Muscle layer of duodenum (tissue), 2 donors: ENCODE measurements at regions not wholly inside any gene's neighbourhood (a gene's known extent, or its start where the extent isn't known, plus 50 kb on each side); places are given as distances from the start of the nearest gene placed in this dataset.

Experiments
- H3K27ac ChIP-seq: one replicate; pipeline ENCODE4 v1.7.0; 2013; ENCODE audit warnings: mild to moderate bottlenecking, low read length
- H3K27me3 ChIP-seq: one replicate; pipeline ENCODE4 v1.7.0; 2013; ENCODE audit warnings: low read depth, mild to moderate bottlenecking, control low read depth, low read length
- H3K36me3 ChIP-seq, 2 donors: one replicate each; pipeline ENCODE4 v1.7.0; 2013; ENCODE audit warnings: low read length in 2 of 2, control low read depth in 1 of 2, mild to moderate bottlenecking in 1 of 2; ENCODE audit not compliant: insufficient read depth in 2 of 2, control insufficient read depth in 1 of 2
- H3K4me1 ChIP-seq, 2 donors: one replicate each; pipeline ENCODE4 v1.7.0; 2013; ENCODE audit warnings: low read length in 2 of 2, mild to moderate bottlenecking in 2 of 2, control low read depth in 1 of 2, moderate library complexity in 1 of 2; ENCODE audit not compliant: insufficient read depth in 2 of 2, control insufficient read depth in 1 of 2
- H3K4me3 ChIP-seq, 2 donors: one replicate each; pipeline ENCODE4 v1.7.0; 2013; ENCODE audit warnings: low read length in 2 of 2, low read depth in 1 of 2, mild to moderate bottlenecking in 1 of 2
- H3K9me3 ChIP-seq, 2 donors: one replicate each; pipeline ENCODE4 v1.7.0; 2013; ENCODE audit warnings: low read length in 2 of 2, control low read depth in 1 of 2, mild to moderate bottlenecking in 1 of 2; ENCODE audit not compliant: control insufficient read depth in 1 of 2
- donor health status: healthy.

DNA sequence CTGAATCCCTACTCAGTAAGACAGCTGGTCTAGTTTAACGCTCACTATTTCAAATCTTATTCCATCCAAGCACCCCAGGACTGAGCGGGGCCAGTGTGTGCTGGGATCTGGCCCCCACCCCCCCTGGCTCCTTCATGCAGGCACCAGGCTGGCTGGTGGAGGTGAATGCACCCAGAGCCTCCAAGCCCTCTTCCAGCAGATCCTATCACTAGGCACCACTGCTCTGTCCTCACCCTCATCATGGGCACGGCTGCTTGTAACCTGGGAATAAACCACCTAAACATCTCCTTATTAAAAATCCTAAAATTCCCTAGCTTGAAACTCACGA is 194.3 kb downstream of the ARL4C start:
- no peaks in the 10 kb centered on the region for H3K9me3 ChIP-seq
- H3K4me1 ChIP-seq: no peaks in the 10 kb centered on the region
- no peak overlapping the region for H3K27ac ChIP-seq
- no peaks in the 10 kb centered on the region for H3K27me3 ChIP-seq
- no peaks in the 10 kb centered on the region for H3K36me3 ChIP-seq
- H3K4me3 ChIP-seq: no peak overlapping the region

DNA sequence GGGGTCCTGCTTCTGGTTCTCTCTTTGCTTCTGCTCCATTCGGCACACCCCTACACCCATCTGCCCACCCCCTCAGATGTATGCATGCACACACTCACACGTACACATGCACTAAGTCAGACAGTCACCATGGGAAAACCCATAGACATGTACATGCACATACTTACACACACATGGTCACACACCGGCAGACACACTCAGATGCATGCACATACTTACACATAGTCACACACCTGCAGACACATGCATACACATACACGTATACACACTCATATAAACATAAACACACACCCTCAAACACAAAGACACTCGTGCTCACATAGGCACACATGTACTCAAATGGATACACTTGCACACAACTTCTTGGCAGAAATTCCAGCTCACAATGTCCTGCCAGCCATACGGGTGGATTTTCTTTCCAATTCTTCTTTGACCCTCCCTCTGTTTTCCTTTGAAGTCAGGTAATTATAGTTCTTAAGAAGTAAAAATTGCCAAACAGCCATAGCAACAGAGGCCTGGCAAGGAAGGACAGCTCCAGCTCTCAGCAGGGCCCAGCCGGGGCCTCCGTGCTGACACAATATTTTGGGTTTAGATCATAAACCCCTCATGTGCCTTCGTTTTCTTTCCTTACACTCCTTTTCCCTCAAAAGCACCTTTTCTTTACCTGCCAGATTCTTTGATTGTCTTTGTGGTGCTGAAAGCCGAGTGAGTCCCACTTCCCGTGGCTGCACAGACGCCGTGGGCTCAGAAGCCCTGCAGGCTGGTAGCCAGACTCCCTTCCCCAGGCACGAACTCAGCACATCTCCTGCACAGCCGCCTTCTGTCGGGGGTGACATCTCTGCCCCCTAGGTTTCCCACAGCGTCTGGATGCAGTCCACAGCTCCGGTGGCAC is 195.7 kb downstream of the ARL4C start:
- H3K9me3 ChIP-seq: no peaks in the 10 kb centered on the region
- no peak overlapping the region for H3K27ac ChIP-seq
- H3K27me3 ChIP-seq: no peaks in the 10 kb centered on the region
- no peaks in the 10 kb centered on the region for H3K36me3 ChIP-seq
- no peaks in the 10 kb centered on the region for H3K4me1 ChIP-seq
- no peak overlapping the region for H3K4me3 ChIP-seq

- Histone ChIP-seq H3K4me1 (no peaks in the 10 kb centered on the region), H3K27me3 (no peaks in the 10 kb centered on the region), H3K27ac (no peak overlapping the region), H3K4me3 (no peak overlapping the region), H3K9me3 (no peaks in the 10 kb centered on the region), H3K36me3 (no peaks in the 10 kb centered on the region)
Measured at GRCh38 chr2:234300391-234300925, 196.4 kb downstream of the ARL4C start.

- H3K36me3 ChIP-seq: no peaks in the 10 kb centered on the region
- no peaks in the 10 kb centered on the region for H3K4me1 ChIP-seq
- no peak overlapping the region for H3K27ac ChIP-seq
- H3K4me3 ChIP-seq: no peak overlapping the region
- H3K27me3 ChIP-seq: no peaks in the 10 kb centered on the region
- H3K9me3 ChIP-seq: no peaks in the 10 kb centered on the region
Measured at GRCh38 chr2:234298918-234299317, 198.0 kb downstream of the ARL4C start.

DNA sequence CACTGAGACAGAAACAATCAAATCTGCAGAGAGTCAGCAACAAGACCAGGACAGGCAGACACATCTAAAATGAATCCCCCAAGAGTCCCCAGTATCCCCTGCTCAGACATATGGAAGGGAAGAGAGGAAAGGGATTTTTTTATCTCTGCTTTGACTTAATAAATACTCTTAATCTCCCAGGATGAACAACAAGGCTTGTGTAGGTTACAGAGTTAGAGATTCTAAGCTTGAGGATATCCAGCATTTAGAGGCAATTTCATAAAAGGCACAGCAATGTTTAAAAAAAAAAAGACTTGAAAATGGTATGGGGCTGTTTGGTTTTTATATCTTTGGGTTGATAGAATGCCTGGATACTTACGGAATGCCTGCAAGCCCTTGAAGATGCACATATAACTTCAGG is 199.9 kb downstream of the ARL4C start:
- Histone ChIP-seq H3K4me3 (no peak overlapping the region), H3K27me3 (no peaks in the 10 kb centered on the region), H3K27ac (no peak overlapping the region), H3K36me3 (no peaks in the 10 kb centered on the region), H3K4me1 (peaks cover 0 to 5% of the 10 kb centered on the region in 2 donors), H3K9me3 (no peaks in the 10 kb centered on the region)

DNA sequence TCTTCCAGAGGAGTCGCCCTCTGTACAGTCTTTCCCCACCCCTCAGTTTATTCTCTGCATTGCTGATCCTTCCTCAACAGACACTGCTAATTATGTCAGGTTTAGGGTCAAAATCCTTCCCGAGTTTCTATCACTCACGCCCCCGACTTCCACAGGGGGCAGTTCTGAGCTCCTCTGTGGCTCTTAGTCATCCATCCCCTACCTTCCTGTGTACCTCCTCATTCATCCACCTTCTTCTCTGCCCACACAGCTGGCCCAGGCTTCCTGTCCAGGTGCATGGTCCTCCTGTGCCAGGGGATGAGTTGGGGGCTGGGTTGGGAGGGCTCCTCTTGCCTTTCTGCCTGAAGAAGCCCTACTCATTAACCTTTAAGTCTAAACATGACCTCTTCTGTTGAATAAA is 202.9 kb downstream of the ARL4C start:
- Histone ChIP-seq H3K9me3 (no peaks in the 10 kb centered on the region), H3K27me3 (no peaks in the 10 kb centered on the region), H3K4me1 (peaks cover 0 to 10% of the 10 kb centered on the region in 2 donors), H3K36me3 (no peaks in the 10 kb centered on the region), H3K4me3 (no peak overlapping the region), H3K27ac (no peak overlapping the region)

DNA sequence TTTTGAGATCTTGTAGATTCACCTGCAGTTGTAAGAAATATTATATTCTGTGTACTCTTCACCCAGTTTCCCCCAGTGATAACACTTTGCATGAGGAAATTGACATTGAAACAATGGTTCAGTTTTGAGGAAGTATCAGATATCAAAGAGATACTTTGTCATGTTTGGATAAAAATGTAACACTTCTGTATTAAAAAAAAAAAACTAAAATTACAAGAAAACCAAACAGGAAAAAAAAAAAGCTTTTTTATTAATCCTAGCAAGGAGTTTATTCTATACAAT is 204.0 kb downstream of the ARL4C start:
- Histone ChIP-seq H3K4me1 (peaks cover 0 to 10% of the 10 kb centered on the region in 2 donors), H3K27ac (no peak overlapping the region), H3K36me3 (no peaks in the 10 kb centered on the region), H3K4me3 (no peak overlapping the region), H3K27me3 (no peaks in the 10 kb centered on the region), H3K9me3 (no peaks in the 10 kb centered on the region)

DNA sequence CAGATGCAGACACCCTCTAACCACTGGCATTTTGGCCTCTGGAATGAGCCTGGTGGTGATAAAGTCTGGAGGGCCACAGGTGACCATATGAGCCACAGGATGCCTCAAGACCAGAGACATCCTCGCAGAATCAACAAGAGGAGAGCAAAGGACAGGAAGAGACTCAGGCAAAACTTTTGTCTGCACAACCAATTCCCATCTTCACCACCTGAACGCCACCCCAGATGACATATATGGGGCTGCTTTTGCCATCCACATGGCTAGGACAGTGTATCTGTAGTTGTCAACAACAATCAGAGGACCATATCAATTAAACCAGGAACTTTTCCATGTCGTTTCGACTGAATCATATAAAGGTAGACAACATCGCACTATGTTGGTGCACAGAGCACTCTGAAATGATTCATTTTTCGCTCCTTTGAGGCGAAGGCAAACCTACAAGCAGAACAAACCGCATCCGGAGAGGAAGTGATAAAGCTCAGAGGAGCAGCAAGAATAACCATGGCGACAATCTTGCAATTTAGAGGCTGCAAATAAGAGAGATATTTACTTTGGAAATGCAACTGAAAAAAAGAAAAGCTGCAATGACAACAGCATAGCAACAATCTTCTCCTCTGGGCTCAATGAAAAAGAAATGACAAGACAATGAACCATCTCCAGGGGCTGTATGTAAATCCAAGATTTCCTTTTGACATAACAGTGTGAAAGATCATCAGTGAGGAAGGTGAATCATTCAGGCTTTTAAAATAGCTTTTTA is 204.5 kb downstream of the ARL4C start:
- H3K36me3 ChIP-seq: no peaks in the 10 kb centered on the region
- H3K27me3 ChIP-seq: no peaks in the 10 kb centered on the region
- H3K4me3 ChIP-seq: peak overlapping the region in 1 of 2 donors; percentile 12
- no peak overlapping the region for H3K27ac ChIP-seq
- H3K9me3 ChIP-seq: no peaks in the 10 kb centered on the region
- H3K4me1 ChIP-seq: peaks cover 0 to 10% of the 10 kb centered on the region in 2 donors

DNA sequence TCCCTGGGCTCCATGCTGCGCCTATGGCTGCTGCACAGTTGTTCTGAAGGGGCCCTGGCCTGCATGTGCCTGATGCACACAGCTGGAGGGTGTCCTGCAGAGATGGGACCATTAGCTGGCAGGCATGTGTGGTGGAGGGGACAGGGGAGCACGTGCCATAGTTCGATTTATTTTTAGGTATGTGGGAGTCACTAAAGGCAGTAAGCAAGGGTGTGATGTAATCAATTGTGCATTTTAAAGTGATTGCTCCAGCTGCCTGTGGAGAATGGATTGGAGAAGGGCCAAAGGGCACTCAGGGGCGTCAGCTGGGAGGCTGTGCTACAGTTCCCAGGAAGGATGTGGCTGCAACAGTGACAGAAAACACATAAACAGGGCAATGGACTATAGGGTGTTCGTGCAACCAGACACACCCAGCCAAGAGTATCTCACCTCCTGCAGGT is 205.1 kb downstream of the ARL4C start:
- no peaks in the 10 kb centered on the region for H3K36me3 ChIP-seq
- H3K4me3 ChIP-seq: no peak overlapping the region
- no peak overlapping the region for H3K27ac ChIP-seq
- H3K27me3 ChIP-seq: no peaks in the 10 kb centered on the region
- peaks cover 0 to 10% of the 10 kb centered on the region in 2 donors for H3K4me1 ChIP-seq
- H3K9me3 ChIP-seq: no peaks in the 10 kb centered on the region

DNA sequence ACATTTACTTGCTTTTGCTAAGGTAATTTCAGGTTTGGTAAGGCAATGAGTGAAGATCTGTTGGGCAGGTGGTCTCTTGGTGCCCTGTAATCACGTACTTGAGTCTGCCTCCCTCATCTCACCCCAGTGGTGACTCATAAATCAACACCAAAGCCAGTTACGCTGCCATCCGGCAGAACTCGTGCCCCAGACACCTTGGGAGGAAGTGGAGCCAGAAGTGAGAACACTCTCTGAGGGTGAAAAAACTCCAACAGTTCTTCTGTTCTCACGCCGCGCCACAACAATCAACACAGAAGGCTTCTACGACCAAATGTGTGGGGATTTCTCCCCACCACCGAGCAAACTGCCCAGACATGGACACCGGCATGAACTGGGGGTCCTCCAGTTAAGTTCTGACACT is 206.2 kb downstream of the ARL4C start:
- H3K27ac ChIP-seq: peak overlapping the region; percentile 16

DNA sequence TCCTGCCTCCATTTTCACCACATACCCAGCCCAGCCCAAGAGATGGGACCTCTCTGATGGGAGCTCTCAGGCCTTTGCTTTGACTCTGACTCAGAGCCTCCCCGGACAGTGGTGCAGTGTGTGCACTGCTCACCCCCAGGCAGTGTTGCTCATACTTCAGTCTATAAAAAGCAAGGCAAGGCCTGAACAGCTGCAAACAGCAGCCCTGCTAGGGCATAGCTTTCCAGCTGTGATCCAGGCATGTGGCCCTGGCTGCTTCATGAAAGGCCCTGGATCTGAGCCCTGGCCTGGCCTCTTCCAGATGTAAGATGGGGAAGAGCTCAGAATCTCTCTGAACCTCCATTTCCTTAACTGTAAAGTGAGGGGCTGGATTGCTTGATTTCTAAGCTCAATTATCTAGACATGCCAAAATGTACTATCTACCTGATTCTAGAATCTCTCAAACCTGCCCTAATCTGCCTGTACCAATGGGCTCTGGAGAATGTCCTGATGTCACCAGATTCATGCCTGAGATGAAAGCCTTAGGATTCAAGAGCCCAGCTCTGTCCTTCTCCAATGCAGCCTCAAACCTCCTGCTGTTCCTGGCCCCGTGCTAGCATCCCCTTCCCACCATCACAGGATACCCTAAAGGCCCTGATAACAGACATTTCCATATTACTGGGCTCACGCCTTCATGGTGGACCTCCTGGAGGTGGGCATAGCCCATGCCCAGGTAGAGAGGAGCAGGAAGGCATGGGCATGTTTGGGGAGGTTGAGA is 206.9 kb downstream of the ARL4C start:
- Histone ChIP-seq H3K36me3 (no peaks in the 10 kb centered on the region), H3K9me3 (no peaks in the 10 kb centered on the region), H3K27me3 (no peaks in the 10 kb centered on the region), H3K27ac (peak overlapping the region; percentile 16), H3K4me1 (peaks cover 0 to 10% of the 10 kb centered on the region in 2 donors), H3K4me3 (no peak overlapping the region)

More for the DNA sequence above, 206.2 kb downstream of the ARL4C start:
- no peaks in the 10 kb centered on the region for H3K9me3 ChIP-seq
- H3K4me3 ChIP-seq: no peak overlapping the region
- H3K36me3 ChIP-seq: no peaks in the 10 kb centered on the region
- peaks cover 0 to 10% of the 10 kb centered on the region in 2 donors for H3K4me1 ChIP-seq
- no peaks in the 10 kb centered on the region for H3K27me3 ChIP-seq
